ENCODE measurements at regions not wholly inside any gene's neighbourhood (a gene's known extent, or its start where the extent isn't known, plus 50 kb on each side); places are given as distances from the start of the nearest gene placed in this dataset.
"Not testable (repeated sequence)": the region's sequence is repeated elsewhere in the genome, so short reads cannot be mapped to it uniquely, and the experiment has no call there.

DNA sequence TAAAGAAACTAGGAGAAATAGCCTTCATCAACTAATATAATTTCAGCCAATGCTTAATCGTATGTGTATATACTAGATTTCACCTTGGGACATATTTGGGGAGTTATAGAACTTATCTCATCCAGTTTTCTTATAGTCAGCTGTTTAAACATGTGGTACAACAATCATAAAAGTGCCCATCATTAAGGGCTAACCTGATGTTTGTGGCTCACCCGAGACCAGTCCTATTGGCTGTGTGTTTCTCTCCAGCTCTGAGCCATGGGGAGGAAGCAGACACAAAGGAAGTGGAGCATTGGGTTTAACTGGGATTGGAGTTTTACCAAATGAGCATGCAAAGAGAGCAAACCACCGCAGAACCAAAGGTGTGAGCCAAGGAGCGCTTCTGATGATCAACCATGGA, 114.3 kb upstream of the KLF12 start:
- Histone ChIP-seq H2AFZ (ENCODE audit: low read depth, low read length, severe bottlenecking) (no peak overlapping the region), H3K4me2 (ENCODE audit: low read depth, low read length, poor library complexity, severe bottlenecking) (no peak overlapping the region), H3K4me3 (ENCODE audit: insufficient read depth, low read length, poor library complexity, severe bottlenecking) (no peak overlapping the region), H3K9me2 (replicated peaks; ENCODE audit: insufficient read depth, low read length) (no peaks in the 10 kb centered on the region), H3F3A (ENCODE audit: insufficient read depth) (no peaks in the 10 kb centered on the region), H3K79me2 (ENCODE audit: insufficient read depth, low read length) (no peaks in the 10 kb centered on the region), H4K20me1 (ENCODE audit: low read depth, low read length) (no peaks in the 10 kb centered on the region), H3K36me3 (ENCODE audit: low read length) (no peaks in the 10 kb centered on the region), H3K9ac (ENCODE audit: low read length) (no peak overlapping the region), H3K27ac (ENCODE audit: low read depth, low read length) (no peak overlapping the region), H3K9me3 (ENCODE audit: insufficient read depth, low read length) (no peaks in the 10 kb centered on the region), H3K27me3 (ENCODE audit: low read length) (no peaks in the 10 kb centered on the region)
- TF ChIP-seq, protein P1, sequence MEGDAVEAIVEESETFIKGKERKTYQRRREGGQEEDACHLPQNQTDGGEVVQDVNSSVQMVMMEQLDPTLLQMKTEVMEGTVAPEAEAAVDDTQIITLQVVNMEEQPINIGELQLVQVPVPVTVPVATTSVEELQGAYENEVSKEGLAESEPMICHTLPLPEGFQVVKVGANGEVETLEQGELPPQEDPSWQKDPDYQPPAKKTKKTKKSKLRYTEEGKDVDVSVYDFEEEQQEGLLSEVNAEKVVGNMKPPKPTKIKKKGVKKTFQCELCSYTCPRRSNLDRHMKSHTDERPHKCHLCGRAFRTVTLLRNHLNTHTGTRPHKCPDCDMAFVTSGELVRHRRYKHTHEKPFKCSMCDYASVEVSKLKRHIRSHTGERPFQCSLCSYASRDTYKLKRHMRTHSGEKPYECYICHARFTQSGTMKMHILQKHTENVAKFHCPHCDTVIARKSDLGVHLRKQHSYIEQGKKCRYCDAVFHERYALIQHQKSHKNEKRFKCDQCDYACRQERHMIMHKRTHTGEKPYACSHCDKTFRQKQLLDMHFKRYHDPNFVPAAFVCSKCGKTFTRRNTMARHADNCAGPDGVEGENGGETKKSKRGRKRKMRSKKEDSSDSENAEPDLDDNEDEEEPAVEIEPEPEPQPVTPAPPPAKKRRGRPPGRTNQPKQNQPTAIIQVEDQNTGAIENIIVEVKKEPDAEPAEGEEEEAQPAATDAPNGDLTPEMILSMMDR (IDR thresholded peaks at IDR 0.05; ENCODE audit: insufficient read depth, low read length, poor library complexity, severe bottlenecking): no peak
- no peak for TF ChIP-seq EZH2phosphoT487 (conservative IDR thresholded peaks at IDR 0.05; ENCODE audit: low read length)

DNA sequence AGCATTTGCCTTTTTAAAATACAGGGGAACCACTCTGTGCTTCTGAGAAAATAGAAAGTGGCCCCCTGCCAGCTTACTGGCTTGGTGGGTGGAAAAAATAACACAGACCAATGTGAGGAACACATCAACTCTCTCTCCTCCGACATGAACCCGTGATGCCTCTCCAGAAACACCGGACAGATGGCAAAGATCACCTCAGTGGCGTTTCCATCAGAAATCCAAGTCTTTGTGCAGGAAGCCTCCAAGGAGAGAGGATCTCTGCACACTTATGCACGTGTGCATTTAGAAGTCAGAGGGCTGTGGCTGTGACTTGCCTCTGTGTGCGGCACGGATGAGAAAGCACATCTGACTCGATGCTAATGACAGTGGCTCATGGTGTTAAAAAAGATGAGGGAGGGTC, 112.3 kb upstream of the KLF12 start:
- Histone ChIP-seq H3K9me2 (replicated peaks; ENCODE audit: insufficient read depth, low read length) (no peaks in the 10 kb centered on the region), H3K27me3 (ENCODE audit: low read length) (no peaks in the 10 kb centered on the region), H2AFZ (ENCODE audit: low read depth, low read length, severe bottlenecking) (no peak overlapping the region), H3K4me2 (ENCODE audit: low read depth, low read length, poor library complexity, severe bottlenecking) (no peak overlapping the region), H3K27ac (ENCODE audit: low read depth, low read length) (no peak overlapping the region), H3K4me3 (ENCODE audit: insufficient read depth, low read length, poor library complexity, severe bottlenecking) (no peak overlapping the region), H3K79me2 (ENCODE audit: insufficient read depth, low read length) (no peaks in the 10 kb centered on the region), H3K36me3 (ENCODE audit: low read length) (no peaks in the 10 kb centered on the region), H4K20me1 (ENCODE audit: low read depth, low read length) (no peaks in the 10 kb centered on the region), H3K9ac (ENCODE audit: low read length) (no peak overlapping the region), H3K9me3 (ENCODE audit: insufficient read depth, low read length) (no peaks in the 10 kb centered on the region), H3F3A (ENCODE audit: insufficient read depth) (no peaks in the 10 kb centered on the region)
- TF ChIP-seq, protein P1 (IDR thresholded peaks at IDR 0.05; ENCODE audit: insufficient read depth, low read length, poor library complexity, severe bottlenecking): no peak
- no peak for TF ChIP-seq EZH2phosphoT487 (conservative IDR thresholded peaks at IDR 0.05; ENCODE audit: low read length)

DNA sequence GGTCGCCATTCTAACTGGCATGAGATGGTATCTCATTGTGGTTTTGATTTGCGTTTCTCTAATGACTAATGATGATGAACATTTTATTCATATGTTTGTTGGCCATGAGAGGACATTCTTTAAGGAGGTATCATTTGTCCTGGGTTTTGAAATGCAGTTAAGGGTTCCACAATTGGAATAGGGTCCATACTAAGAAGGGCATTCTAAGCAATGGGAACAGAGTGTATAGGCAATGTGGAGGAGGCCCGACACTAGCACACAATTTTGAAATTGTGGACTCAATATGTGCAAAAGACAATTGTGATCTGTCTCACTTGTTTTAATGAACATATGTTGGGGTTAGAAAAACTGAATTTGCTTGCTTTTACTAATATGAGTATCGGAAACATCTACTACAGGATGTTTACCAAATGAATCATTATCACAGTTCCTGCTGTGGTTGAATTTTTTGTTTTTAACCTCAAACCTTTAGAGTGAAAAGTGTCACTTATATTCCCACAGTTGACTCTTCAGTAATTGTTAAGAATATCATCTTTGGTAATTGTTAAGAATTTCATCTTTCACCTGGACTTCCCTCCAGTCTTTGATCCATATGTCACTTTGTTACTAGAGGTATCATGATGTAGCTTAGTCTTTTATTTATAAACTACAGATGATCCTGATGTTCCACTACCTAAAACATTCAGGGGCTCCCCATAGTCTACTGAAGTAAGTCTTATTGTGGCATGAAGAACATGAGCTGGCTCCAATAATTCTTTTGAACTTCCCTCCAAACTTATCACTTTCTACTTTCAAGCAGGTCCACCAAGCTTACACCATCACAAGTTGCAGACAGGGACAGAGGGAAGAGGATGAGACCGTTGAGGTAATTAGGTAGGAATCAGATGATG, 109.7 kb upstream of the KLF12 start:
- Histone ChIP-seq H3K27ac (ENCODE audit: low read depth, low read length) (no peak overlapping the region), H2AFZ (ENCODE audit: low read depth, low read length, severe bottlenecking) (no peak overlapping the region), H3K9ac (ENCODE audit: low read length) (no peak overlapping the region), H3K4me3 (ENCODE audit: insufficient read depth, low read length, poor library complexity, severe bottlenecking) (no peak overlapping the region), H4K20me1 (ENCODE audit: low read depth, low read length) (no peaks in the 10 kb centered on the region), H3K9me3 (ENCODE audit: insufficient read depth, low read length) (no peaks in the 10 kb centered on the region), H3K9me2 (replicated peaks; ENCODE audit: insufficient read depth, low read length) (no peaks in the 10 kb centered on the region), H3K27me3 (ENCODE audit: low read length) (no peaks in the 10 kb centered on the region), H3F3A (ENCODE audit: insufficient read depth) (no peaks in the 10 kb centered on the region), H3K36me3 (ENCODE audit: low read length) (no peaks in the 10 kb centered on the region), H3K4me2 (ENCODE audit: low read depth, low read length, poor library complexity, severe bottlenecking) (no peak overlapping the region), H3K79me2 (ENCODE audit: insufficient read depth, low read length) (no peaks in the 10 kb centered on the region)
- no peak for TF ChIP-seq EZH2phosphoT487 (conservative IDR thresholded peaks at IDR 0.05; ENCODE audit: low read length)
- TF ChIP-seq, protein P1 (IDR thresholded peaks at IDR 0.05; ENCODE audit: insufficient read depth, low read length, poor library complexity, severe bottlenecking): no peak

DNA sequence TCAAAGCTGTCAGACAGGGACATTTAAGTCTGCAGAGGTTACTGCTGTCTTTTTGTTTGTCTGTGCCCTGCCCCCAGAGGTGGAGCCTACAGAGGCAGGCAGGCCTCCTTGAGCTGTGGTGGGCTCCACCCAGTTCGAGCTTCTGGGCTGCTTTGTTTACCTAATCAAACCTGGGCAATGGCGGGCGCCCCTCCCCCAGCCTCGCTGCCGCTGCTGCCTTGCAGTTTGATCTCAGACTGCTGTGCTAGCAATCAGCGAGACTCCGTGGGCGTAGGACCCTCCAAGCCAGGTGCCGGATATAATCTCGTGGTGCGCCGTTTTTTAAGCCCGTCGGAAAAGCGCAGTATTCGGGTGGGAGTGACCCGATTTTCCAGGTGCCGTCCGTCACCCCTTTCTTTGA, 107.1 kb upstream of the KLF12 start:
- H3K27me3 ChIP-seq (ENCODE audit: low read length); H3K4me3 ChIP-seq (ENCODE audit: insufficient read depth, low read length, poor library complexity, severe bottlenecking); H4K20me1 ChIP-seq (ENCODE audit: low read depth, low read length); H3K9me2 ChIP-seq (replicated peaks; ENCODE audit: insufficient read depth, low read length); H3F3A ChIP-seq (ENCODE audit: insufficient read depth); H3K4me2 ChIP-seq (ENCODE audit: low read depth, low read length, poor library complexity, severe bottlenecking); H3K27ac ChIP-seq (ENCODE audit: low read depth, low read length); H3K9ac ChIP-seq (ENCODE audit: low read length); H2AFZ ChIP-seq (ENCODE audit: low read depth, low read length, severe bottlenecking); H3K36me3 ChIP-seq (ENCODE audit: low read length); H3K79me2 ChIP-seq (ENCODE audit: insufficient read depth, low read length); H3K9me3 ChIP-seq (ENCODE audit: insufficient read depth, low read length): not testable (repeated sequence)

Data from SU-DHL-6 (cell line).